ENCODE measurements at regions not wholly inside any gene's neighbourhood (a gene's known extent, or its start where the extent isn't known, plus 50 kb on each side); places are given as distances from the start of the nearest gene placed in this dataset.
"Not testable (repeated sequence)": the region's sequence is repeated elsewhere in the genome, so short reads cannot be mapped to it uniquely, and the experiment has no call there.

GRCh38 chr20:60102665-60103210, 144.5 kb downstream of the CDH26 start:
- Histone ChIP-seq H3K27ac (no peak overlapping the region), H3K4me3 (no peak overlapping the region), H3K4me1 (no peaks in the 10 kb centered on the region), H3K9me3 (no peaks in the 10 kb centered on the region), H3K36me3 (no peaks in the 10 kb centered on the region), H3K27me3 (no peaks in the 10 kb centered on the region)
- no peak for DNase-seq (ENCODE audit: low spot score in 2 of 2)
- intact Hi-C loops (cut with DNase I): no loop called here
- no peak for TF ChIP-seq CTCF (IDR thresholded peaks at IDR 0.05)

- Histone ChIP-seq H3K36me3 (no peaks in the 10 kb centered on the region), H3K27me3 (no peaks in the 10 kb centered on the region), H3K4me1 (no peaks in the 10 kb centered on the region), H3K4me3 (no peak overlapping the region), H3K27ac (no peak overlapping the region), H3K9me3 (no peaks in the 10 kb centered on the region)
- intact Hi-C loops (cut with DNase I): no loop called here
- no peak for TF ChIP-seq CTCF (IDR thresholded peaks at IDR 0.05)
- DNase-seq (ENCODE audit: low spot score in 2 of 2): no peak
Observed at GRCh38 chr20:60104993-60105803, 147.0 kb downstream of the CDH26 start.

GRCh38 chr20:60106186-60106585, 148.0 kb downstream of the CDH26 start:
- H3K36me3 ChIP-seq; H3K4me1 ChIP-seq; H3K9me3 ChIP-seq; H3K27ac ChIP-seq; H3K4me3 ChIP-seq; intact Hi-C loops (cut with DNase I); H3K27me3 ChIP-seq; DNase-seq (ENCODE audit: low spot score in 2 of 2): not testable (repeated sequence)

GRCh38 chr20:60107621-60108390, 149.6 kb downstream of the CDH26 start:
- H3K4me3 ChIP-seq: no peak overlapping the region
- H3K4me1 ChIP-seq: no peaks in the 10 kb centered on the region
- no peaks in the 10 kb centered on the region for H3K36me3 ChIP-seq
- intact Hi-C loops (cut with DNase I): no loop called here
- no peak for DNase-seq (ENCODE audit: low spot score in 2 of 2)
- no peaks in the 10 kb centered on the region for H3K9me3 ChIP-seq
- H3K27ac ChIP-seq: no peak overlapping the region
- no peaks in the 10 kb centered on the region for H3K27me3 ChIP-seq
- TF ChIP-seq CTCF (IDR thresholded peaks at IDR 0.05): no peak

GRCh38 chr20:60108397-60108796, 150.2 kb downstream of the CDH26 start:
- intact Hi-C loops (cut with DNase I): no loop called here
- H3K36me3 ChIP-seq: no peaks in the 10 kb centered on the region

More at GRCh38 chr20:60108397-60108796, 150.2 kb downstream of the CDH26 start:
- Histone ChIP-seq H3K27ac (no peak overlapping the region), H3K4me3 (no peak overlapping the region), H3K4me1 (no peaks in the 10 kb centered on the region), H3K9me3 (no peaks in the 10 kb centered on the region), H3K27me3 (no peaks in the 10 kb centered on the region)
- no peak for TF ChIP-seq CTCF (IDR thresholded peaks at IDR 0.05)
- no peak for DNase-seq (ENCODE audit: low spot score in 2 of 2)

Data from ascending aorta (tissue), 2 donors.